HepG2 (cell line): ENCODE measurements at regions not wholly inside any gene's neighbourhood (a gene's known extent, or its start where the extent isn't known, plus 50 kb on each side); places are given as distances from the start of the nearest gene placed in this dataset.

ENCODE experiments used
- PRPF4 ChIP-seq: fragments of 200-400 bp; formaldehyde crosslinking; IDR thresholded peaks from 2 replicates; pipeline ENCODE4 v1.6.1; 2016; ENCODE audit warnings: low read length, low read depth; ENCODE audit not compliant: poor library complexity, severe bottlenecking
- SP140L ChIP-seq: sonication (generic); formaldehyde crosslinking; IDR thresholded peaks from 2 replicates; pipeline ENCODE4 v1.4.0; 2020; ENCODE audit warnings: missing genetic modification reagents, borderline replicate concordance
- ZNF431 ChIP-seq: sonication (generic); formaldehyde crosslinking; IDR thresholded peaks from 2 replicates; pipeline ENCODE4 v1.9.0; 2022; ENCODE audit warnings: missing genetic modification reagents, low read depth, mild to moderate bottlenecking, borderline replicate concordance

GRCh38 chr9:135023786-135024405 is 63.6 kb upstream of the OLFM1 start:
- TF ChIP-seq PRPF4 (no peak), SP140L (no peak), ZNF431 (no peak)
